ENCODE measurements at regions not wholly inside any gene's neighbourhood (a gene's known extent, or its start where the extent isn't known, plus 50 kb on each side); places are given as distances from the start of the nearest gene placed in this dataset.

- H3K4me1 ChIP-seq (ENCODE audit: insufficient read depth), result no peaks in the 10 kb centered on the region
- Mint-ChIP-seq H3K36me3 (ENCODE audit: low read depth) (no peaks in the 10 kb centered on the region), H3K4me3 (no peak overlapping the region)
Measured at GRCh38 chr3:10561946-10562560, 56.7 kb upstream of the ATP2B2 start.

More at GRCh38 chr3:10561946-10562560, 56.7 kb upstream of the ATP2B2 start:
- Histone ChIP-seq H4K20me1 (replicated peaks; ENCODE audit: insufficient read depth) (no peaks in the 10 kb centered on the region), H2AFZ (no peak overlapping the region), H3K27me3 (ENCODE audit: insufficient read depth) (no peaks in the 10 kb centered on the region), H3K9me2 (ENCODE audit: insufficient read depth) (no peaks in the 10 kb centered on the region), H3F3A (replicated peaks; ENCODE audit: low read depth) (no peaks in the 10 kb centered on the region), H3K36me3 (ENCODE audit: insufficient read depth) (no peaks in the 10 kb centered on the region), H3K27ac (ENCODE audit: low read depth) (no peak overlapping the region), H3K79me2 (replicated peaks; ENCODE audit: insufficient read depth) (no peaks in the 10 kb centered on the region), H3K4me3 (no peak overlapping the region), H3K4me2 (no peak overlapping the region)
- Mint-ChIP-seq H3K27me3 (ENCODE audit: insufficient read depth, low read depth, poor library complexity) (peaks cover 8% of the 10 kb centered on the region), H3K4me1 (no peaks in the 10 kb centered on the region), H3K27ac (no peak overlapping the region), H3K9me3 (peaks cover 5% of the 10 kb centered on the region; the same call in 1 of the 3 replicates)
- no peak for TF ChIP-seq CREB1 (CRISPR knock-in tag; IDR thresholded peaks at IDR 0.05; ENCODE audit: low read depth)
- TF ChIP-seq ZNF462 (CRISPR knock-in tag; IDR thresholded peaks at IDR 0.05), result no peak
- TF ChIP-seq EZH2phosphoT487 (IDR thresholded peaks at IDR 0.05; ENCODE audit: unreplicated experiment), result no peak
- TF ChIP-seq NANOG (IDR thresholded peaks at IDR 0.05; ENCODE audit: borderline replicate concordance), result no peak
- no peak for TF ChIP-seq POLR2AphosphoS5 (IDR thresholded peaks at IDR 0.05; ENCODE audit: low read depth)
- TF ChIP-seq EZH2 (IDR thresholded peaks at IDR 0.05; ENCODE audit: low read depth, unreplicated experiment), result no peak
- TF ChIP-seq JUNB (IDR thresholded peaks at IDR 0.05; ENCODE audit: unreplicated experiment), result no peak
- TF ChIP-seq CTCF (conservative IDR thresholded peaks at IDR 0.05; ENCODE audit: low read depth in 2 of 2), result no peak
- TF ChIP-seq REST (IDR thresholded peaks at IDR 0.05; ENCODE audit: unreplicated experiment), result no peak
- TF ChIP-seq STAT1 (IDR thresholded peaks at IDR 0.05; ENCODE audit: unreplicated experiment), result no peak
- TF ChIP-seq ZNF114 (CRISPR knock-in tag; IDR thresholded peaks at IDR 0.05), result no peak
- no peak for TF ChIP-seq ETS1 (IDR thresholded peaks at IDR 0.05)
- TF ChIP-seq ZNF331 (CRISPR knock-in tag; IDR thresholded peaks at IDR 0.05; ENCODE audit: low read depth), result no peak
- DNase-seq (ENCODE audit: low spot score) (no peak), ATAC-seq (no peak)
